Prostate gland (tissue), 2 donors: ENCODE measurements at regions not wholly inside any gene's neighbourhood (a gene's known extent, or its start where the extent isn't known, plus 50 kb on each side); places are given as distances from the start of the nearest gene placed in this dataset.

Source experiments
- POLR2A ChIP-seq: fragments of 450-650 bp; IDR thresholded peaks from one replicate; pipeline ENCODE4 v1.6.1; 2016; ENCODE audit warnings: antibody characterized with exemption, mild to moderate bottlenecking
- TF ChIP-seq, protein P1 (sequence below), 4 experiments: fragments of 200-600 bp in 2 of 4; fragments of 450-650 bp in 2 of 4; sonication (generic) in 2 of 4; IDR thresholded peaks; 1 replicate in 3 of 4; 2 replicates in 1 of 4; pipeline ENCODE4 v1.5.1; 2016 to 2019; ENCODE audit warnings: antibody characterized with exemption in 4 of 4, mild to moderate bottlenecking in 2 of 4, moderate library complexity in 2 of 4

DNA sequence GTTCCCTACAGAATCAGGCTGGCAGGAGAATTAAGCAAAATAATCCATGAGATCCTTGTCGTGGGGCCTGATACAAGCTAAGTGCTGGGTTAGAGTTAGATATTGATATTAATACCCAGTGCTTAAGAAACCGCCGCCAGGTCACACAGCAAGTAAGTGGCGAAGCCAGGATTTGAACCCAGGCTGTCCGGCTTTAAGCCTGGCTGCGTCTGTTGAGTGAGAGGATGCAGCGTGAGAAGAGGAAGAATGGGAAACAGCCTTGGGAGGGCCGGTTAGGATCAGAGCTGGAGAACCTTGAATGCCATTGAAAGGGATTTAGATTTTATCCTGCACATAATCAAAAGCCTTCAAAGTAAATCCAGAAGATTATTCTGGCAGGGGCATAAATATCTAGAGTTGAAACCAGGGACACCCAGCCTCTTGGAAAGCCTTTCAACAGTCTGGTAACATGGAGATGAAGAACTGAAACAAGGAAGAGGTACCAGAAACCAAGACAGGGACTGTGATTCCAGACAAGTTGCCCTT, 64.8 kb upstream of the HELT start:
- TF ChIP-seq, protein P1, sequence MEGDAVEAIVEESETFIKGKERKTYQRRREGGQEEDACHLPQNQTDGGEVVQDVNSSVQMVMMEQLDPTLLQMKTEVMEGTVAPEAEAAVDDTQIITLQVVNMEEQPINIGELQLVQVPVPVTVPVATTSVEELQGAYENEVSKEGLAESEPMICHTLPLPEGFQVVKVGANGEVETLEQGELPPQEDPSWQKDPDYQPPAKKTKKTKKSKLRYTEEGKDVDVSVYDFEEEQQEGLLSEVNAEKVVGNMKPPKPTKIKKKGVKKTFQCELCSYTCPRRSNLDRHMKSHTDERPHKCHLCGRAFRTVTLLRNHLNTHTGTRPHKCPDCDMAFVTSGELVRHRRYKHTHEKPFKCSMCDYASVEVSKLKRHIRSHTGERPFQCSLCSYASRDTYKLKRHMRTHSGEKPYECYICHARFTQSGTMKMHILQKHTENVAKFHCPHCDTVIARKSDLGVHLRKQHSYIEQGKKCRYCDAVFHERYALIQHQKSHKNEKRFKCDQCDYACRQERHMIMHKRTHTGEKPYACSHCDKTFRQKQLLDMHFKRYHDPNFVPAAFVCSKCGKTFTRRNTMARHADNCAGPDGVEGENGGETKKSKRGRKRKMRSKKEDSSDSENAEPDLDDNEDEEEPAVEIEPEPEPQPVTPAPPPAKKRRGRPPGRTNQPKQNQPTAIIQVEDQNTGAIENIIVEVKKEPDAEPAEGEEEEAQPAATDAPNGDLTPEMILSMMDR (IDR thresholded peaks at IDR 0.05), result no peak
- TF ChIP-seq POLR2A, result no peak
